ENCODE measurements at regions not wholly inside any gene's neighbourhood (a gene's known extent, or its start where the extent isn't known, plus 50 kb on each side); places are given as distances from the start of the nearest gene placed in this dataset.

GRCh38 chr14:95784137-95784536 is 70.2 kb upstream of the TCL1A start:
- TF ChIP-seq CTCF (IDR thresholded peaks at IDR 0.05) = no peak
- no peak for TF ChIP-seq POLR2A (IDR thresholded peaks at IDR 0.05)

Measured in lower leg skin (tissue), 3 donors.